Neural crest cell (in vitro differentiated cells): ENCODE measurements at regions not wholly inside any gene's neighbourhood (a gene's known extent, or its start where the extent isn't known, plus 50 kb on each side); places are given as distances from the start of the nearest gene placed in this dataset.

Experiments used
- DNase-seq: peaks from one replicate; pipeline ENCODE4 v3.0.0; 2021; ENCODE audit warnings: low read depth, mixed read lengths, low spot score
- H3K27ac Mint-ChIP-seq: one replicate; pipeline ENCODE4 v1.8.0; 2021; ENCODE audit warnings: mild to moderate bottlenecking, mixed read lengths; ENCODE audit not compliant: unreplicated experiment
- H3K27me3 Mint-ChIP-seq: 2 replicates; pipeline ENCODE4 v1.8.0; 2021; ENCODE audit warnings: low read depth, mild to moderate bottlenecking, mixed read lengths
- H3K36me3 Mint-ChIP-seq: 2 replicates; pipeline ENCODE4 v1.8.0; 2021; ENCODE audit warnings: low read depth, mild to moderate bottlenecking, mixed read lengths
- H3K4me1 Mint-ChIP-seq: 2 replicates; pipeline ENCODE4 v1.8.0; 2021; ENCODE audit warnings: mixed read lengths
- H3K4me3 Mint-ChIP-seq: one replicate; pipeline ENCODE4 v1.8.0; 2021; ENCODE audit warnings: mild to moderate bottlenecking, mixed read lengths
- H3K9me3 Mint-ChIP-seq: 2 replicates; pipeline ENCODE4 v1.8.0; 2021; ENCODE audit warnings: mixed read lengths
- TF ChIP-seq, protein P1 (sequence below): fragments of 200-600 bp; sonication (generic); conservative IDR thresholded peaks from 2 replicates; pipeline ENCODE4 v1.5.0; 2021; ENCODE audit warnings: antibody characterized with exemption, mild to moderate bottlenecking

DNA sequence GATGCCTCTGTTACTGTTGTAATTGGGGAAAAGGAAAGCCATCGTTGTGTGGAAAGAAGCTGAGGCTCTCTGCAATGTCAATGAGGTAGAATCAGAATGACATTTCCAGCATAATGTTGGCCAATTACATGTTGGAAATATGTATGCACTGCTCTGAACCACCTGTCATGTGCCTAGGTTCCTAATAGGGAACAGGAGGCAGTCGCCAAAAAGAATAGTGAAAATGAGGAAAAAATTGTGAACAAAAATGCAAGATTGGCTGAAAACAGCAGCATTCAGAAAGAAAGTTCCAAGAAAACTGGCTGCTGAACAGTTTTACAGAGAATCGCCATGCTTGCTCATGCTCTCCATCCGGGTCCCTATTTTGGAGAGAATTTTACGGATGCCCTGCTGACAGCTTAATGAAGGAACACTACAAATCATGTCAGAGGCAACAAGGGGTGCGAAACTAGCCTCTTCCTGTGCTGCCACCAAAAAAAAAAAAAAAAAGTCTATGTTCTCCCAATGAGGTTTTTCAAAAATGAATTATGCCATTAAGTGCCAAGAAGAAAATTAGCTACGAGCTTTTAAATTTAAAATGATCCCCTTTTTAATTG is 305.9 kb upstream of the ARRDC4 start:
- H3K4me1 Mint-ChIP-seq = peaks cover 22% of the 10 kb centered on the region
- H3K36me3 Mint-ChIP-seq = no peaks in the 10 kb centered on the region
- peaks cover 23% of the 10 kb centered on the region for H3K27me3 Mint-ChIP-seq
- TF ChIP-seq, protein P1, sequence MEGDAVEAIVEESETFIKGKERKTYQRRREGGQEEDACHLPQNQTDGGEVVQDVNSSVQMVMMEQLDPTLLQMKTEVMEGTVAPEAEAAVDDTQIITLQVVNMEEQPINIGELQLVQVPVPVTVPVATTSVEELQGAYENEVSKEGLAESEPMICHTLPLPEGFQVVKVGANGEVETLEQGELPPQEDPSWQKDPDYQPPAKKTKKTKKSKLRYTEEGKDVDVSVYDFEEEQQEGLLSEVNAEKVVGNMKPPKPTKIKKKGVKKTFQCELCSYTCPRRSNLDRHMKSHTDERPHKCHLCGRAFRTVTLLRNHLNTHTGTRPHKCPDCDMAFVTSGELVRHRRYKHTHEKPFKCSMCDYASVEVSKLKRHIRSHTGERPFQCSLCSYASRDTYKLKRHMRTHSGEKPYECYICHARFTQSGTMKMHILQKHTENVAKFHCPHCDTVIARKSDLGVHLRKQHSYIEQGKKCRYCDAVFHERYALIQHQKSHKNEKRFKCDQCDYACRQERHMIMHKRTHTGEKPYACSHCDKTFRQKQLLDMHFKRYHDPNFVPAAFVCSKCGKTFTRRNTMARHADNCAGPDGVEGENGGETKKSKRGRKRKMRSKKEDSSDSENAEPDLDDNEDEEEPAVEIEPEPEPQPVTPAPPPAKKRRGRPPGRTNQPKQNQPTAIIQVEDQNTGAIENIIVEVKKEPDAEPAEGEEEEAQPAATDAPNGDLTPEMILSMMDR = no peak
- H3K27ac Mint-ChIP-seq = no peak overlapping the region
- no peaks in the 10 kb centered on the region for H3K9me3 Mint-ChIP-seq
- DNase-seq = no peak
- no peak overlapping the region for H3K4me3 Mint-ChIP-seq

DNA sequence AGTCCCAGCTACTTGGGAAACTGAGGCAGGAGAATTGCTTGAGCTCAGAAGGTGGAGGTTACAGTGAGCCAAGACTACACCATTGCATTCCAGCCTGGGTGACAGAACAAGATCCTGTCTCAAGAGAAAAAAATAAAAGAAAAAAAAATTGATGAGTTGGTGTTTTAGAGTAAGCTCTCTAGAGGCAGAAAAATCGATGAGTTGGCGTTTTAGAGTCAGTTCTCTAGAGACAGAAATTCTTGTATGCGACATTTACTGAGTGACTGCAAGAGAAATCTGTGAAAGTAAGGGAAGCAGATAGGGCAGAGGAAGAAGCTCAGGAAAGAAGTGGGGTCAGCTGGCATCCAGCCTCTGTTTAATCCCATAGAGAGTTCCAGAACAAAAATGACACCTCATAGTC is 298.7 kb upstream of the ARRDC4 start:
- DNase-seq = no peak
- Mint-ChIP-seq H3K4me1 (no peaks in the 10 kb centered on the region), H3K27me3 (no peaks in the 10 kb centered on the region), H3K9me3 (peaks cover 5% of the 10 kb centered on the region), H3K27ac (no peak overlapping the region), H3K36me3 (peaks cover 5% of the 10 kb centered on the region), H3K4me3 (no peak overlapping the region)
- TF ChIP-seq, protein P1 = no peak

DNA sequence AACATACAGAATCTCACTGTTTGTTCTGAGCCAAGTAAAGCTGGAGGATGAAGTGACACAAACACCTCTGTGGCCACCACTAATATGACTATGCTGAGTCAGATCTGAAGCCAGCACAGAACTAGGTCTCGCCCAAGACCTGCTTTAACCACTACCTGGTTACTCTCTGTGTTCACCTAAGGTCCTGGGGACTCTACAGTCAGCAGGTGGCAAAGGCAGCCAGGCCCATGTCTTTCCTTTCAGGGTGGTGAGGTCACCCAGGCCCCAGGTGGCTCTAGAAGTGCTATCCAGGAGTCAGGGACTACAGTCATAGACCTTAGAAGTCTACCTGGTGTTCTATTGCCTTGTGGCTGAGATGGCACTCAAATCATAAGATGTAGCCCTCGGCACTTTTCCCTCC is 287.9 kb upstream of the ARRDC4 start:
- TF ChIP-seq, protein P1 = no peak
- Mint-ChIP-seq H3K4me1 (no peaks in the 10 kb centered on the region), H3K27me3 (no peaks in the 10 kb centered on the region), H3K36me3 (no peaks in the 10 kb centered on the region), H3K4me3 (no peak overlapping the region), H3K27ac (peak overlapping the region; percentile 68), H3K9me3 (peaks cover 7% of the 10 kb centered on the region)
- DNase-seq = no peak

DNA sequence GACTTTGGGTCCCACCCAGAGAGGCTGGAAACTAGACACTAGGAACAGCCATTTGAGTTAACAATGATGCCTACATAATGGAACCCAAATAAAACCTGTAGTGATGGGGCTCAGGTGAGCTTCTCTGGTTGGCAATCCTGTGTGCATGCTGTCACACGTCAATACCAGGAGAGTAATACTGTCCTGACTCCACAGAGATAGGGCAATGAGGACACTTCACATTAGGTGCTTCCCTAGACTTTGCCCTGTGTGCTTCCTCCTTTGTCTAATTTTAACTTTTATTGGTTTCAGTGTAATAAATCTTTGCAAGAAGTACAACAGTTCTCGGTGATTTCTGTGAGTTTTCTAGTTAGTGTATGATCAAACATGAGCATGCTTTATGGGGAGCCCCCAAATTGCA is 281.8 kb upstream of the ARRDC4 start:
- peaks cover 11% of the 10 kb centered on the region for H3K9me3 Mint-ChIP-seq
- no peak overlapping the region for H3K4me3 Mint-ChIP-seq
- no peak overlapping the region for H3K27ac Mint-ChIP-seq
- no peaks in the 10 kb centered on the region for H3K27me3 Mint-ChIP-seq
- no peak for DNase-seq
- H3K36me3 Mint-ChIP-seq = no peaks in the 10 kb centered on the region
- TF ChIP-seq, protein P1 = no peak
- no peaks in the 10 kb centered on the region for H3K4me1 Mint-ChIP-seq

DNA sequence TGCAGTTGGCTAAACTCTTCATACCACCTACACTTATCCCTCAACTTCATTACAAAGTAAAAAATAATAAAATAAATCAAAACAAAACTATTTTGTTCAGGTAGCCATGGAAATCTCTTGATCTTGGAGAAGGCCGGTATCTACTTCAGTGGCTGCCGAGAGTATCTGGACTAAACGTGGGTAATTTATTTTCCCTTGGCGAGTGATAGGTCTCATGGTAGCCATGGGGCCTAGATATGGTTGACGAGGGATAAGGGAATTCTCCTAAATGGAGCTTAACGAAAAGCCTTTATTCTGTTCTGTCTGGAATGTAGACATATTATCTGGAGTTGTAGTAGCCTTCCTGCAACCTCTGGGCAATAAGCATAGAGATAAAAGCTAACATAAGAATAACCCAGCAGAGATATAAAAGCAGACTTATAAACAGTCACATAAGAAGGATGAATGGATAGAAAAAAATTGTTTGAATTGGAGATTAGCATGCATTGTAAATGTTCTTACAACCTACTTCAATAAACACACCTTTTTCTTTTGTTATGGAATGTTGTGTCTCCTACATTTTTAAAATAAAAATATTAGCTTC is 281.3 kb upstream of the ARRDC4 start:
- no peak for DNase-seq
- Mint-ChIP-seq H3K9me3 (peaks cover 11% of the 10 kb centered on the region), H3K36me3 (no peaks in the 10 kb centered on the region), H3K27me3 (no peaks in the 10 kb centered on the region), H3K4me3 (no peak overlapping the region), H3K4me1 (no peaks in the 10 kb centered on the region), H3K27ac (no peak overlapping the region)
- TF ChIP-seq, protein P1 = no peak
